GM18867 (cell line): ENCODE measurements at regions not wholly inside any gene's neighbourhood (a gene's known extent, or its start where the extent isn't known, plus 50 kb on each side); places are given as distances from the start of the nearest gene placed in this dataset.

Source experiments
- ATAC-seq: cut with Tn5 transposase; IDR thresholded peaks from one replicate; pipeline ENCODE4 v1.9.1; 2021; ENCODE audit warnings: mild to moderate bottlenecking, moderate library complexity; ENCODE audit not compliant: unreplicated experiment

DNA sequence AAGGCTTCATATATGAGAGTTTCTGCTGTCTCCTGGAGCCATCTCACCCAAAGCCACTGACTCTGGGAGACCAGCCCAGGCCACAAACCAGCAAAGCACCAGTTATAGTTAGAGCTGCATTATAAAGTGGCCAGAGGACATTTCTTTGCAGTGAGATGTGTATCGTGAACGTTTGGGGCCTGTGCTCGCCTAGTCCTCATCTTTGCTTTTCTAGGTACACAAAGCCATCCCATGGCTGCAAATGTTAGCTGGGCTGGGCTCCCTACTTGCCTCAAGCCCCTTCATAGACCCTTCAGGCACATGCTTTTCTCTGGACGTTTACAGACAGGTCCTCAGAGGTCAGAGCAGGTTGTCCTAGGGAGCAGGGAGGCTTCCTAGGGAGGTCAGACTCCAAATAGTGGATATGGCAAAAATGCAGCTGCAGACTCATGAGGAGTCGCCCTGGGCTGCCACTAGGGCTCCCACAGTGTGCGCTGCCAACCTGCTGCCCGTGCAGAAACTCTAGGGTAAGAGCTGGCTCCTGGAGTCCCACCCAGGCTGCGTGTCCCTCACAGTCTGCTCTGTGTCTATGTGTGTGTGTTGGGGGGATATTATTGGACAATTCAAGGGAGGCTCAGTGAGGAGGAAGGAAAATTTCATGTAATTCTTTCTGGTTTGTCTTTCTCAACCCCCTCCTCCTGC is 141.0 kb downstream of the RPIA start:
- peak; percentile 42 for ATAC-seq

DNA sequence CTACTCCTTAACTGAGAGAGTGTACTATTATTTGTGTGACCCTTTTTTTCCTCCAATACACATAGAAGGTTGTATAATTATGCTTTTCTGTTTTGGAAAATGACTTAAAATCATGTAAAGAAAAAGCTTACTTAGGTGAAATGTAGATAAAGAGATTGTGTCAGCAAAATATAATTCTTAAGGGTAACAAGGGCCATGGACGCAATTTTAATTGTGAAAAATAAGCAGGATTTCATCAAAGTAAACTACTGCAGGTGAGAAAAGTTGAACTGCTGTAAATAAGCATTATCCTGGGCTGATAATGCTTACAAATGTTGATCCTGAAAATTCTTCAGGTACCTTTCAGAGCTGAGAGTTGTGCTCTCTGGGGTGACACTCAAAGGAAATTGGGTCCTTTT is 141.5 kb downstream of the RPIA start:
- no peak for ATAC-seq

GRCh38 chr2:88834376-88834775 is 142.9 kb downstream of the RPIA start:
- no peak for ATAC-seq

DNA sequence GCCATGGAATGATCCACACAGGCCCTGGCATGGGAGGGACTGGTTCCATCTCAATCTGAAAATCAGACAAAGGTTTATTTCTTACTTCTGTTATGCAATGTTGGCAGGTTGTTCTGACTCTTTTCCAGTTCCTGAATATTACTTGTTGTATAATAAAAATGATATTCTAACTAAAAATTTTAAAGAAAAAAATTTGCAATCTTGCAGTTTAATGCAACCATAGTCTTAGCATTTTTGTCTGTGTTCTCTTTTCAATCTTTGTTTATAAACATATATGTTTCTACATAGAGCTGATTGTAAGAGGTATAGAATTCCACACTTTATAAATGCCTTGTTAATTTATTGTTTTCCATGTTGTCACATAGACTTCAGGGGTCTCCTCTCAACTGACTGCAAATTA is 143.4 kb downstream of the RPIA start:
- ATAC-seq, result no peak

DNA sequence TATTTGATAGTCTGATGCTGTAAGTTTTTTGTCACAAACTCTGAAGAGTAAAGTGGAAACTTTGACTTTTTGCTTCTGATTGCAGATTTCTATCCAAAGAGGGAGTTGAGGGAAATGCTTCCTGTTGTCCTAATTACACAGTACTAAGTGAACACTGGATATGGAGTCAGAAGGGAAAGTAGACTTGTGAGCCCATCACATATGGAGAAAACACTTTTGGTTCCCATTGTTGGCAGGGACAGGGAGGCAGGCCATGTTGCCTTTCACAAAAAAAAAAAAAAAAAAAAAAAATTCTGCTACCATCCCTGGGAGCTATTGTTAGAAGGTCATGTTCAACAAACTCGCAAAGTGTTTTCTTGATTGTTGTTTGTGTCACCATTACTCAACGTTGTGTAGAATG is 144.3 kb downstream of the RPIA start:
- ATAC-seq, result no peak

DNA sequence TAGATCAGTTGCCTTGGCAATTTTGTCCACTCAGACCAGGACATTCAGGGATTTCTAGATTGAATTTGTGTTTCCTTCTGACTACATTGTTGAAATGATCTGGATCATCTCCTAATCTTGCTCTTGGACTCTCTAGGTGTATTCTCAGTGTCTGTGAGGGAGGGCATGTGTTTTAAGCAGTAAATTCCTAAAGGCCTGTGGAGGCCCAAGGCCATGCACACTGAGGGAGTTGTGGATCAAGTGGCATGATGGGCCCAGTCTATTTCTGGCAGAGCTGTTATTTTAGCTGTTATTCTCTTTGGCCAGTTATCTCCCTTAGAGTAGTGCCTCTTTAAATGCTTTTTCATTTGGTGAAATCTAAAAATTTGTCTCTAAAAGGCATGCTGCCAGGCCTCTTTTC is 144.9 kb downstream of the RPIA start:
- no peak for ATAC-seq

- ATAC-seq, result no peak
Observed at GRCh38 chr2:88837511-88838160, 146.2 kb downstream of the RPIA start.

DNA sequence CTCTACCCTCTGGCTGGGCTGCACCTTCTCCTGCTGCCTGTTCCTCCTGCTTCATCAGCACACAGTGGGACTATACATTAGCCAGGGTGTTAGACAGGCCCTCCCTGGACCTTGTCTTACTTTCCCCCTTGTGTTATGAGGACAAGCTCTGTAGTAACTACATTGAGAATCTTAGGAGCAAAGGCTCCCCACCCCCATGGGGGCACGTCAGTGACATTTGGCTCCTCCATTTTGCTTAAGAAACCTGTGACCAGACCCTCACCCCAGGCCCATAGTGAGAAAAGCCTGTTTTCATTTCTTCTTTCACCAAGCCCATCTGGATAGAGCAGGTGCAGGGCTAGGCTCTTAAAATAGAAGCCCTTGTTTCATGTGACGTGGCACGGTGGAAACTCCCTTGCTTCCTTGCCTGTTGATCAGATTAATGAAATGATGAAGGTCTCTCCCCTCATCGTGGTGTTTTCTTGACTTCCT is 146.7 kb downstream of the RPIA start:
- peak; percentile 72 for ATAC-seq

DNA sequence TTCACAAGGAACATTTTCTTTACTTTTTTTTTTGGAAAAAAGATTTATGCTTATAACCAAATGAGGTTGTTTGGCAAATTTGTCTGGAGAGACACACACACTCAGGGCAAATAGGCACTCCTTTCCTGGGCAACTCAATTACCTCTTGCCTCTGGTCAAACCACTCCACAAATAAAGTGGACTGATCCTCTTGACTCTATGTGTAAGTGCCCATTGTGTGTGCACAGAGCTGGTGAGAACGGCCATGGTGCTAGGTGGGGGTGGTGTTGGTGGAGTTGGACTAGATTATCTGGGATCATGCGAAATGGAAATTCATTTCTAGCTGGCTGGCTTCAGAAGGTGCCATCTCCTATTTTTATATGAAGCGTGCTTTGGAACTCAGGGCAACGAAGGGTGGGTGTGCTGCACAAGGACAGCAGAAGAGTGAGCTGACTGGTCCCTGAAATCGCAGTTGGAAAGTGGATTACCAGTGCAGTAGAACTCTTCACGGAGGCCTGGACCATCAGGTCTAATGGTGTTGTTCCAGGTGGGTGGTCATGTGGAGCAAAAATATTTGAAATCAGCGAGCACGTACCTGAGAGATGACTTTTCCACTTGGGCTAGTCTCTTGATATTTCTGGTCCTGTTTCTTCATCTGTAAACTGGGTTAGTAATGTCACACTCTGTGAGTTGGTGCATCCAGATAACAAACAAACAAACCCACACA is 149.9 kb downstream of the RPIA start:
- ATAC-seq, result no peak

GRCh38 chr2:88842656-88843460 is 151.4 kb downstream of the RPIA start:
- ATAC-seq, result no peak

GRCh38 chr2:88843651-88844050 is 152.2 kb downstream of the RPIA start:
- no peak for ATAC-seq

GRCh38 chr2:88844960-88845359 is 153.5 kb downstream of the RPIA start:
- ATAC-seq, result no peak

- peak; percentile 88 for ATAC-seq
Observed at GRCh38 chr2:88845772-88846661, 154.5 kb downstream of the RPIA start.

- no peak for ATAC-seq
Observed at GRCh38 chr2:88852753-88853402, 161.4 kb downstream of the RPIA start.

- no peak for ATAC-seq
Observed at GRCh38 chr2:88853403-88853790, 161.9 kb downstream of the RPIA start.

- ATAC-seq, result no peak
Observed at GRCh38 chr2:88854528-88854927, 163.1 kb downstream of the RPIA start.

- peak; percentile 33 for ATAC-seq
Observed at GRCh38 chr2:88855620-88856408, 164.3 kb downstream of the RPIA start.

DNA sequence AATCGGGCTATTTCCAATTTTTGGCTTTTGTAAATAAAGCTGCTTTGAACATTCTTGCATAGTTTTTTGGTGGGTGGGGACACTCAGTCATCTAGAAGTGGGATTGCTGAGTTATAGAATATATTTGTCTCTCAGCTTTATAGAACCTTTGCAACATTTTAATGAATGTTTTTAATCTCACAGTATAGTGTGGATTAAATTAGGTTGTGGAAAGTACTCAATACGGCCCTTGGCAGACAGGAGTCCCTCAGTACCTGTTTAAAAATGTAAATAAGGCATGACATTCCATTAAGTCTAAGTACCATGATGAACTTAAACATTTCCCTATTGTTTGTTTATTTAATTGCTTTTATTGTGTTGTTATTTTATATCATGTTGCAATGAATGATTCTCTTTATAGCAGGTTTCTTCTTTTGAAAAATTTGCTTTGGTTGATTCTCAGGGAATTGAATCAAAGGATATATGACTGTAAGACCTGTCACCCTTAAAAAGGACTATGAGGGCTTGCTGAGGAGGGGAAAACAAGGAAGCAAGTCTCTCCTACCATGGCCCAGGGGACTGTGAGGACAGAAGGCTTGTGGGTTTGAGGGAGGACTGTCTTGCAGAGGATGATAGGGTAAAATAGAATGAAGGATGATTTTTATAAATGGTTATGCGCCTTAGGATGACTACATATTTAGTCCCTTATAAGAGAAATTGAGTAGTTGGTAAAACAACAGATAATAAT is 165.1 kb downstream of the RPIA start:
- ATAC-seq, result peak; percentile 23
